Retinal pigment epithelial cell (primary cell): ENCODE measurements at regions not wholly inside any gene's neighbourhood (a gene's known extent, or its start where the extent isn't known, plus 50 kb on each side); places are given as distances from the start of the nearest gene placed in this dataset.
"Not testable (repeated sequence)": the region's sequence is repeated elsewhere in the genome, so short reads cannot be mapped to it uniquely, and the experiment has no call there.

Experiments
- DNase-seq: peaks from one replicate; pipeline ENCODE4 v3.0.0-alpha.2; 2010; ENCODE audit warnings: low read depth
- H3K4me3 ChIP-seq: 2 replicates; pipeline ENCODE4 v1.5.1; 2011; ENCODE audit warnings: mild to moderate bottlenecking, low read length, control low read depth, moderate library complexity
- TF ChIP-seq, protein P1 (sequence below): conservative IDR thresholded peaks from 2 replicates; pipeline ENCODE4 v1.5.1; 2011; ENCODE audit warnings: low read depth, low read length, control low read depth, inconsistent platforms

DNA sequence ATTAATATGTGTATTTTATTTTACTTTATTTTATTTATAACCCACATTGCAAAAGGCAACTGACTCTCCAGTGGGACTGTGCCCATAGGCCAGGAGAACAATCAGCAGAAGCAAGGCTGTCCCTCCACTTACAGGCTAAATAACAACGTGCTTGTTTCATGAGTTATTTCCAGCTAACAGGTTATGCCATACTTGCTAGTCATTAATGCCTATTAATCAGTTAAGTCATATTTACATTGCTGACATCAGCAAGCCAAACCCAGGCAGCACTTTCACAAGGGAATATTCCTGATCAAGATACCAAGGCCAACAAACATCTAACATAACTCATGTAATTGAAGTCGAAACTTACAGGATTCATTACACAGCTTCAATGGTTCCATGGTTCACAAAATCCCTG, 92.1 kb downstream of the EN1 start:
- TF ChIP-seq, protein P1, sequence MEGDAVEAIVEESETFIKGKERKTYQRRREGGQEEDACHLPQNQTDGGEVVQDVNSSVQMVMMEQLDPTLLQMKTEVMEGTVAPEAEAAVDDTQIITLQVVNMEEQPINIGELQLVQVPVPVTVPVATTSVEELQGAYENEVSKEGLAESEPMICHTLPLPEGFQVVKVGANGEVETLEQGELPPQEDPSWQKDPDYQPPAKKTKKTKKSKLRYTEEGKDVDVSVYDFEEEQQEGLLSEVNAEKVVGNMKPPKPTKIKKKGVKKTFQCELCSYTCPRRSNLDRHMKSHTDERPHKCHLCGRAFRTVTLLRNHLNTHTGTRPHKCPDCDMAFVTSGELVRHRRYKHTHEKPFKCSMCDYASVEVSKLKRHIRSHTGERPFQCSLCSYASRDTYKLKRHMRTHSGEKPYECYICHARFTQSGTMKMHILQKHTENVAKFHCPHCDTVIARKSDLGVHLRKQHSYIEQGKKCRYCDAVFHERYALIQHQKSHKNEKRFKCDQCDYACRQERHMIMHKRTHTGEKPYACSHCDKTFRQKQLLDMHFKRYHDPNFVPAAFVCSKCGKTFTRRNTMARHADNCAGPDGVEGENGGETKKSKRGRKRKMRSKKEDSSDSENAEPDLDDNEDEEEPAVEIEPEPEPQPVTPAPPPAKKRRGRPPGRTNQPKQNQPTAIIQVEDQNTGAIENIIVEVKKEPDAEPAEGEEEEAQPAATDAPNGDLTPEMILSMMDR: no peak
- no peak for DNase-seq
- H3K4me3 ChIP-seq: no peak overlapping the region

DNA sequence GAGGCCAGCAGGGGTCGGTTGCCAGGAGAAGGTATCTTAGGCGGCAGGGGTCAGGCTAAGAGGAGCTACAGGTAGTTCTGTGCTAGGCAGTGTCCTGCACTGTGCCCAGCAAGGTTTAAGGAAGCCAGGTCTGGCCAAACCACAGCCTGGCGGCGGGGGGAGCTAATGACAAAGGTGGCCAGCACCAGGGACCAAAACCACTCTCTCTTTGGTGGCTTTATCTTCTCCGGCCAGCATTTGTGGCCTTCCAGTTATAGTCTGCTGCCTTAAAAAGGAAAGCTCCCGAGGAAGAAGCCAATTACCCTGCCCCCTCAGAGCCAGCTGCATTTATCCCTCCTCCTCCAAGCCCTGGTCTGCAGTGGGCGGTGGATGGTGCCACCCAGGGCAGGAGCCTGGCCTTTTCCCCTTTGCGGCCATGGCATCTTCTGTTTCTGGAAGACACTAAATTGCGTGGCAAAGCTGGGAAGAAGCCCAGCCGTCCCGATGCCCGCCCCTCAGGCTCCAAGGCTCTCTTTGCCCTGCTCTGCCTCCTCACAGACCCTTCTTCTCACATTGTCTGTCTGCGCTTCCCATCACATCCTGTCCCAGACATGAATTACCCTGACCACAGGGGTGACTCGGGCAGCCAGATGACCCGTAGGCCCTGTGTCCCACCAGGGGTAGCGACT, 94.6 kb downstream of the EN1 start:
- TF ChIP-seq, protein P1: no peak
- H3K4me3 ChIP-seq: no peak overlapping the region
- no peak for DNase-seq

DNA sequence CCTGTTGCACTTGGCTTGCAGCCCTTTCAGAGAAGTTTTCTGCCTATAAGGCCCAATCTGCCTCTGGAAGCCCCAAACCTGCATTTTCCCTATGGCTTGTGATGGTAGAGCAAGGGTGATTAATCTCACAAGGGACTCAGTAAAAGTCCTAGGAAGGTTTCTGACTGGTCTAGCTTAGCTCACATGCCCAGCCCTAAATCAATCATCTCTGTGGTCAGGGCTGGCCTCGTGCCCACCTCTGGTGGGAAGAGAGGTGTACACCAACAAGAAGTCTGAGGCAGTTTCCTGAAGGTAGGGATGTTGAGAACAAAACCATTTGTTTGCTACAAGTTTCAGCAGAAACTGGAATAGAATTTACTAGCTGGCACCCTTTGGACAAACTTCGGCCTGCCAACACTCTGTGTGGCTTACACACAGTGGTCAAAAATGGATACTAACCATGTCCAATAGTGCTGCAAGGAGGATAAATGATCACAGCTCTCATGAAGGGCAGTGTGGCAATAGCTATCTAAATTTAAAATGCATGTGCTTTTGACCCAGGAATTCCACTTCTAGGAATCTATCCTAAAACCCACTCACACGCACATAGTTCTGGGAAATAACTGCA, 96.4 kb downstream of the EN1 start:
- TF ChIP-seq, protein P1: no peak
- H3K4me3 ChIP-seq: no peak overlapping the region
- DNase-seq: no peak

DNA sequence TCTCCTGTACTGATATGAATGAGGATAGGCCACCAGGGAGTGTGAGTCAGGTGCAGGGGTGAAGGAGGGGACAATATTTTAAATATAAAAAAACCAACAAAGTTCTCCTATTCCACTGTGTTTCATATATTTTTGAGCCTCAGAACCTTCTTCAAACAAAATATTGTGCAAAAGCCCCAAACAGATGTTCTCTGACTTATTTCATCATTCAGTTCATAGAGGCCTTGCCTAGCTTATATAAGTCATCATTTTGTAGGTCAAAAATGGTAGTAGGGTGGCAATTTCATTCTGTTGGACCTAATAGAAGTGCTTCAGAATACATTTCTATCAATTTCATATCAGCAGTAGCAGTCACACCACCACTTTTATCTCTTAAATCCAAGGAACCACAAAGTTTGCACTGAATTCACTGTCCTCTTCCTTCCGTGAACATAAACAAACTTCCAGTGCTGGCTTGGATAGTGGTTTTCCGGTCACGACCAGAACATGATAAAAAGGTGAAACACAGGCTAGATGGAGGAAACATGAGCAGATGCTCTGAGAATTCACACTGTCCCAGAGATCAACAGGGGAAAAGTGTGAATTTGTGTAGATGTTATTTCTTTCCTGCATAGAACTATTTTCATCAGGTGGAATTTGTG, 99.1 kb downstream of the EN1 start:
- TF ChIP-seq, protein P1: no peak
- H3K4me3 ChIP-seq: no peak overlapping the region
- DNase-seq: no peak

DNA sequence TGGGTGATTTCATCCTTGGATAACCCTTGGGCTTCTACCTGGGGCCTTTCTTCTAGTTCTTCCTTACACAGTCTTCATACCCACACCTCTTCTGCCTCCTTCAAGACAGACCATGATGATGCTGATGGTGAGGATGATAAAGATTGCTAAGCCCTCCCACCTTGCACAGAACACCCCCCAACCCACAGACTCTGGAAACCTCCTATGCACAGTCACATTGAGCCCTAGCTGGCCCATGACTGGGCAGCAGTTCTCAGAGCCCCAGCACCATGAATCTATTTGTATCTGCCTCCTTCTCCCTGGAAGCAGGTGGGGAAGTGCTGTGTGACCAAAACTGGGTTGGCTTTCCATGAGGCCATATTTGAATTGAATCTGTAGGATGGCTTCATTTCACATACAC, 99.8 kb downstream of the EN1 start:
- TF ChIP-seq, protein P1: no peak
- no peak overlapping the region for H3K4me3 ChIP-seq
- DNase-seq: no peak

DNA sequence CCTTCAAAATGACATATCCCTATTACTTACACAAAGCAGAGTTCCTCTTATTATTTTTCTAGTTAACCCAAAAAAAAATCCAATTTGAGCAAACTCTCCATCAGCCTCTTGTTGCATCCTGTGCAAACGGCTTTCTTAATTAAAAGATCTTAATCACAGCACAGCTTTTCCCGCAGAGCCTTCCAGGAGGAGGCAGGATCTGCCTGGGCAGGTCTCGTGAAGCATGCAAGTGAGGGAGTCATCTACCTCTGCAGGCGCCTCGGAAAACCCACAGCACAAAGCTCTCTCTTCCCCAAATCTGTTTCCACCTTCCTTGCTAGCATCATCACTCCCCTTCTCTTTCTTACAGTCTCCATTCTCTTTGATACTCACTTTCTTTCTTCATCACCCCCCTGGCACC, 100.4 kb downstream of the EN1 start:
- TF ChIP-seq, protein P1: no peak
- no peak overlapping the region for H3K4me3 ChIP-seq
- no peak for DNase-seq

DNA sequence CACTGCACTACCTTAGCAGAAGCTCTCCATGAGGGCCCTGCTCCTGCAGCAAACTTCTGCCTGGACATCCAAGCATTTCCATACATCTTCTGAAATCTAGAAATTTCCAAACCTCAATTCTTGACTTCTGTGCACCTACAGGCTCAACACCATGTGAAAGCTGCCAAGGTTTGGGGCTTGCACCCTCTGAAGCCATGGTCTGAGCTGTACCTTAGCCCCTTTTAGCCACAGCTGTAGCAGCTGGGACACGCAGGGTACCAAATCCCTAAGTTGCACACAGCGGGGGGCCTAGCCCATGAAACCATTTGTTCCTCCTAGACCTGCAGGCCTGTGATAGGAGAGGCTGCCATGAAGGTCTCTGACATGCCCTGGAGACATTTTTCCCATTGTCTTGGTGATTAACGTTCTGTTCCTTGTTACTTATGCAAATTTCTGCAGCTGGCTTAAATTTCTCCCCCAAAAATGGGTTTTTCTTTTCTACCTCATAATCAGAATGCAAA, 102.7 kb downstream of the EN1 start:
- DNase-seq, H3K4me3 ChIP-seq: not testable (repeated sequence)
